ENCODE measurements at regions not wholly inside any gene's neighbourhood (a gene's known extent, or its start where the extent isn't known, plus 50 kb on each side); places are given as distances from the start of the nearest gene placed in this dataset.

DNA sequence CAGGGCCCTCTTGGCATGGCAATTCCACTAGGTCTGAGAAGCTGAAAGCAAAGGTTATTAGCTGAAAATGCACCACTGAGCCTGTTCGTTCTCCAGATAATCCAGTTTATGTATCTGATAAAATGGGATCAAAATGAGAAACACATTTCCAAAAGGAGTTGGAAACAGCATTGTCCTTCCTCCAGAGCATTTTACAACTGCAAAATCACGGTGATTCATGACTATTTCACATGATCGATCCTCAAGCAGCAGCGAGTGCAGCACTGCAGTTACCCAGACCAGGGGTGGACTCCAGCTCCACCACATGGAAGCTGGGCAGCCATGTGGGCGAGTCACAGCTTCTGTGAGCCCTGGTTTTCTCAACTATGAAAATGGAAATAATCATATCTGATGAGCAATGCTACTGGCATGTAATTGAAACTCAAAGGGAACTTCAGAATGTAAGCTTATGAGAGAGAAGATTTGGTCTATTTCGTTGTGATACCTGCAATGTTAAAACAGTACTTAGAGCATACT is 78.7 kb upstream of the MSX1 start:
- DNase-seq (ENCODE audit: extremely low read depth, insufficient read length), result no peak
- TF ChIP-seq, protein P1, sequence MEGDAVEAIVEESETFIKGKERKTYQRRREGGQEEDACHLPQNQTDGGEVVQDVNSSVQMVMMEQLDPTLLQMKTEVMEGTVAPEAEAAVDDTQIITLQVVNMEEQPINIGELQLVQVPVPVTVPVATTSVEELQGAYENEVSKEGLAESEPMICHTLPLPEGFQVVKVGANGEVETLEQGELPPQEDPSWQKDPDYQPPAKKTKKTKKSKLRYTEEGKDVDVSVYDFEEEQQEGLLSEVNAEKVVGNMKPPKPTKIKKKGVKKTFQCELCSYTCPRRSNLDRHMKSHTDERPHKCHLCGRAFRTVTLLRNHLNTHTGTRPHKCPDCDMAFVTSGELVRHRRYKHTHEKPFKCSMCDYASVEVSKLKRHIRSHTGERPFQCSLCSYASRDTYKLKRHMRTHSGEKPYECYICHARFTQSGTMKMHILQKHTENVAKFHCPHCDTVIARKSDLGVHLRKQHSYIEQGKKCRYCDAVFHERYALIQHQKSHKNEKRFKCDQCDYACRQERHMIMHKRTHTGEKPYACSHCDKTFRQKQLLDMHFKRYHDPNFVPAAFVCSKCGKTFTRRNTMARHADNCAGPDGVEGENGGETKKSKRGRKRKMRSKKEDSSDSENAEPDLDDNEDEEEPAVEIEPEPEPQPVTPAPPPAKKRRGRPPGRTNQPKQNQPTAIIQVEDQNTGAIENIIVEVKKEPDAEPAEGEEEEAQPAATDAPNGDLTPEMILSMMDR (IDR thresholded peaks at IDR 0.05; ENCODE audit: insufficient read depth, low read length, poor library complexity, severe bottlenecking), result no peak
- Histone ChIP-seq H3K27me3 (replicated peaks; ENCODE audit: control insufficient read depth, insufficient read depth, low read length) (no peaks in the 10 kb centered on the region), H3K4me3 (replicated peaks; ENCODE audit: low read depth, low read length) (no peak overlapping the region), H3K36me3 (ENCODE audit: control insufficient read depth, insufficient read depth, low read length) (no peaks in the 10 kb centered on the region)

GRCh38 chr4:4779486-4779885 is 80.0 kb upstream of the MSX1 start:
- TF ChIP-seq, protein P1 (IDR thresholded peaks at IDR 0.05; ENCODE audit: insufficient read depth, low read length, poor library complexity, severe bottlenecking), result no peak
- Histone ChIP-seq H3K27me3 (replicated peaks; ENCODE audit: control insufficient read depth, insufficient read depth, low read length) (no peaks in the 10 kb centered on the region), H3K36me3 (ENCODE audit: control insufficient read depth, insufficient read depth, low read length) (no peaks in the 10 kb centered on the region), H3K4me3 (replicated peaks; ENCODE audit: low read depth, low read length) (no peak overlapping the region)
- no peak for DNase-seq (ENCODE audit: extremely low read depth, insufficient read length)

- no peak for DNase-seq (ENCODE audit: extremely low read depth, insufficient read length)
- H3K4me3 ChIP-seq (replicated peaks; ENCODE audit: low read depth, low read length), result no peak overlapping the region
- H3K27me3 ChIP-seq (replicated peaks; ENCODE audit: control insufficient read depth, insufficient read depth, low read length), result no peaks in the 10 kb centered on the region
- H3K36me3 ChIP-seq (ENCODE audit: control insufficient read depth, insufficient read depth, low read length), result no peaks in the 10 kb centered on the region
- TF ChIP-seq, protein P1 (IDR thresholded peaks at IDR 0.05; ENCODE audit: insufficient read depth, low read length, poor library complexity, severe bottlenecking), result no peak
Observed at GRCh38 chr4:4779054-4779453, 80.4 kb upstream of the MSX1 start.

DNA sequence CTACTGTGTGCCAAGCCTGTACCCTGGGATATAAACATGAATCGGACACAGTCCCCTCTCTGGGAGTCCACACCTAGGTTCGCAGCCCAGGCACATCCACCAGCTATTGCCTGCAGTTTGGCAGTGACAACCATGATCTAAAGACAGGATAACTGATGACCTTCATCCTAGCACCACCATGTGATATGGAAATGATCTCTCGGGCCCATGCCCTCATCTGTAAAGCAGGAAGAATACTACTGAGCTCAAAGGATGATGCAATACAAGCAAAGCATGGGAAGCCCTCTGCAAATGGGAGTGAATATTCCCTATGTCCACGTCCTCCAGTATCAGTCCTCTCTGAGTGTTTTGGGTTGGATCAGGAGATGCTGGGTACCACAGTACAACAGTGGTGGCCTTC is 80.9 kb upstream of the MSX1 start:
- TF ChIP-seq, protein P1 (IDR thresholded peaks at IDR 0.05; ENCODE audit: insufficient read depth, low read length, poor library complexity, severe bottlenecking), result no peak
- H3K4me3 ChIP-seq (replicated peaks; ENCODE audit: low read depth, low read length), result no peak overlapping the region
- H3K27me3 ChIP-seq (replicated peaks; ENCODE audit: control insufficient read depth, insufficient read depth, low read length), result no peaks in the 10 kb centered on the region
- no peaks in the 10 kb centered on the region for H3K36me3 ChIP-seq (ENCODE audit: control insufficient read depth, insufficient read depth, low read length)
- DNase-seq (ENCODE audit: extremely low read depth, insufficient read length), result no peak

DNA sequence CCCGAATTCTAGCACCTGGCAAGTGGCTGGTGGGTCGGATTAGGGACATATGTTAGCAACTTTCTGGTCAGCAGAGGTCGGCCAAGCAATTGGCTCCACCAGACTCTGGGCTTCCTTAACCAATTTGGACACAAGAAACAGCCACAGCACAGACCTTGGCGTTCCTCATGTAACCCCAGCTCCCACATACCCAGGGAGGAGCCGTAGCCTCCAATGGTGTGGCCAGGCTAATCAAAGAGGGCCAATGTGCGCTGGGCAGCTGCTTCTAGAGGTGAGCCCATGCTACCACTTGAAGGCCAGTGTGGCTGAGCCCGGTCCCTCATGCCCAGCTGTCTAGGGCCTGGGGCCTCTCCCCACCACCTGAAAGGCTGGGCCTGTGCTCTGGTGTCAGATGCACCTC is 82.5 kb upstream of the MSX1 start:
- Histone ChIP-seq H3K4me3 (replicated peaks; ENCODE audit: low read depth, low read length) (no peak overlapping the region), H3K36me3 (ENCODE audit: control insufficient read depth, insufficient read depth, low read length) (no peaks in the 10 kb centered on the region), H3K27me3 (replicated peaks; ENCODE audit: control insufficient read depth, insufficient read depth, low read length) (no peaks in the 10 kb centered on the region)
- DNase-seq (ENCODE audit: extremely low read depth, insufficient read length), result no peak
- TF ChIP-seq, protein P1 (IDR thresholded peaks at IDR 0.05; ENCODE audit: insufficient read depth, low read length, poor library complexity, severe bottlenecking), result no peak

GRCh38 chr4:4776335-4776734 is 83.1 kb upstream of the MSX1 start:
- H3K36me3 ChIP-seq (ENCODE audit: control insufficient read depth, insufficient read depth, low read length), result no peaks in the 10 kb centered on the region
- no peak overlapping the region for H3K4me3 ChIP-seq (replicated peaks; ENCODE audit: low read depth, low read length)
- DNase-seq (ENCODE audit: extremely low read depth, insufficient read length), result no peak
- TF ChIP-seq, protein P1 (IDR thresholded peaks at IDR 0.05; ENCODE audit: insufficient read depth, low read length, poor library complexity, severe bottlenecking), result no peak
- H3K27me3 ChIP-seq (replicated peaks; ENCODE audit: control insufficient read depth, insufficient read depth, low read length), result no peaks in the 10 kb centered on the region

Data from GM06990 (cell line).